GM10266 (cell line): ENCODE measurements at regions not wholly inside any gene's neighbourhood (a gene's known extent, or its start where the extent isn't known, plus 50 kb on each side); places are given as distances from the start of the nearest gene placed in this dataset.

Source experiments
- DNase-seq: peaks from one replicate; pipeline ENCODE4 v3.0.0; 2012; ENCODE audit errors: extremely low spot score
- TF ChIP-seq, protein P1 (sequence below): IDR thresholded peaks from 2 replicates; pipeline ENCODE4 v1.5.1; 2012; ENCODE audit warnings: mild to moderate bottlenecking, low read depth; ENCODE audit not compliant: control insufficient read depth, insufficient read depth; ENCODE audit errors: missing control alignments

DNA sequence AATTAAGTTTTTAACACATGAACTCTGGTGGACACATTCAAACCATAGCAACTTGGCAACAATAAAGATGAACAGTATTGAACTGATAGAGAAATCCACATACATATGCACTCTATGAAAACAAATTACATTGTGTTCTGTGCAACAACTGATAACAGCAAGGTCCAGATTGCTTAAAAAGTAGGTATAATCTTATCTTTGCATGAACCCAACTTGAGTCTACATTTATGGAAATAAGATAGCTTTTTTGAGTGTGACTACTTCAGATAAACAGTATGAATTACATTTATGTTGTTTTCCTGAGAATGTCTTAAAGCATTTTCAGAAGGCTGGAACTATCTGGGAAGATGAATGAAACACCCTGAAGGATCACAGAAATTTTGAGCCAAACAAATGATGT, 212.6 kb upstream of the GK2 start:
- DNase-seq: no peak
- TF ChIP-seq, protein P1, sequence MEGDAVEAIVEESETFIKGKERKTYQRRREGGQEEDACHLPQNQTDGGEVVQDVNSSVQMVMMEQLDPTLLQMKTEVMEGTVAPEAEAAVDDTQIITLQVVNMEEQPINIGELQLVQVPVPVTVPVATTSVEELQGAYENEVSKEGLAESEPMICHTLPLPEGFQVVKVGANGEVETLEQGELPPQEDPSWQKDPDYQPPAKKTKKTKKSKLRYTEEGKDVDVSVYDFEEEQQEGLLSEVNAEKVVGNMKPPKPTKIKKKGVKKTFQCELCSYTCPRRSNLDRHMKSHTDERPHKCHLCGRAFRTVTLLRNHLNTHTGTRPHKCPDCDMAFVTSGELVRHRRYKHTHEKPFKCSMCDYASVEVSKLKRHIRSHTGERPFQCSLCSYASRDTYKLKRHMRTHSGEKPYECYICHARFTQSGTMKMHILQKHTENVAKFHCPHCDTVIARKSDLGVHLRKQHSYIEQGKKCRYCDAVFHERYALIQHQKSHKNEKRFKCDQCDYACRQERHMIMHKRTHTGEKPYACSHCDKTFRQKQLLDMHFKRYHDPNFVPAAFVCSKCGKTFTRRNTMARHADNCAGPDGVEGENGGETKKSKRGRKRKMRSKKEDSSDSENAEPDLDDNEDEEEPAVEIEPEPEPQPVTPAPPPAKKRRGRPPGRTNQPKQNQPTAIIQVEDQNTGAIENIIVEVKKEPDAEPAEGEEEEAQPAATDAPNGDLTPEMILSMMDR: no peak

- DNase-seq: no peak
- TF ChIP-seq, protein P1: no peak
These were observed 205.4 kb upstream of the GK2 start for GRCh38 chr4:79613269-79613935.

DNA sequence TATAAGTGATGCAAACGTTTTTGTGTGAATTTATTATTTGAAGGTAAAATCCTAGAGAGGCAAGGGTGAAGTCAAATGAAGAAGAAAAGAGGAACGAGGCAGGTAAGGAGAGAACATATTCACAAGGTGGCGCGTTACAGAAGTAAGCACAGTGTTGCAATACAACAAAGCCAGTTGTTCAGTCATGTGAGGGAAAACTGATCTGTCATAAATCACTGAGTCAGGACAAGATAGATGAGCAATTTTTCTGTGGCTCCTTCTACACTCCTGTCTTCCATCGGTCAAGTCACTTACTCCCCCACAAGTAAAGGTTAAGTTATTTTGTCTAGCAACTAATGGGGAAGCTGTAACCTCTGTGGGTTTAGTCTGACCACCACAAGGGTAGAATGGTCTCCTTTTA, 203.0 kb upstream of the GK2 start:
- TF ChIP-seq, protein P1: no peak
- DNase-seq: no peak

GRCh38 chr4:79609817-79610216, 201.8 kb upstream of the GK2 start:
- DNase-seq: no peak
- TF ChIP-seq, protein P1: no peak

GRCh38 chr4:79607979-79608378, 200.0 kb upstream of the GK2 start:
- DNase-seq: no peak
- TF ChIP-seq, protein P1: no peak

- DNase-seq: no peak
These were observed 196.1 kb upstream of the GK2 start for GRCh38 chr4:79604152-79604551.

GRCh38 chr4:79603681-79604080, 195.7 kb upstream of the GK2 start:
- TF ChIP-seq, protein P1: no peak

More at GRCh38 chr4:79604152-79604551, 196.1 kb upstream of the GK2 start:
- TF ChIP-seq, protein P1: no peak

More at GRCh38 chr4:79603681-79604080, 195.7 kb upstream of the GK2 start:
- DNase-seq: no peak
